HL-60 (cell line): ENCODE measurements at regions not wholly inside any gene's neighbourhood (a gene's known extent, or its start where the extent isn't known, plus 50 kb on each side); places are given as distances from the start of the nearest gene placed in this dataset.

Experiments used
- CTCF ChIP-seq: IDR thresholded peaks from one replicate; pipeline ENCODE4 v1.5.1; 2011; ENCODE audit warnings: low read length, control low read depth, inconsistent platforms; ENCODE audit not compliant: insufficient read depth
- GABPA ChIP-seq: IDR thresholded peaks from 2 replicates; pipeline ENCODE4 v1.6.1; 2012; ENCODE audit warnings: low read depth
- POLR2AphosphoS5 ChIP-seq: IDR thresholded peaks from 2 replicates; pipeline ENCODE4 v1.6.1; 2012; ENCODE audit warnings: low read depth
- REST ChIP-seq: IDR thresholded peaks from 2 replicates; pipeline ENCODE4 v1.6.1; 2012; ENCODE audit warnings: low read depth; ENCODE audit not compliant: insufficient replicate concordance

- TF ChIP-seq CTCF (no peak), REST (no peak), POLR2AphosphoS5 (no peak), GABPA (no peak)
Observed at GRCh38 chr6:138618168-138618567, 118.9 kb upstream of the NHSL1 start.
